GM12874 (cell line): ENCODE measurements at regions not wholly inside any gene's neighbourhood (a gene's known extent, or its start where the extent isn't known, plus 50 kb on each side); places are given as distances from the start of the nearest gene placed in this dataset.

ENCODE experiments used
- TF ChIP-seq, protein P1 (sequence below): IDR thresholded peaks from 2 replicates; pipeline ENCODE4 v1.5.1; 2011; ENCODE audit warnings: low read depth, mild to moderate bottlenecking, control low read depth, low read length, moderate library complexity; ENCODE audit not compliant: insufficient read depth

DNA sequence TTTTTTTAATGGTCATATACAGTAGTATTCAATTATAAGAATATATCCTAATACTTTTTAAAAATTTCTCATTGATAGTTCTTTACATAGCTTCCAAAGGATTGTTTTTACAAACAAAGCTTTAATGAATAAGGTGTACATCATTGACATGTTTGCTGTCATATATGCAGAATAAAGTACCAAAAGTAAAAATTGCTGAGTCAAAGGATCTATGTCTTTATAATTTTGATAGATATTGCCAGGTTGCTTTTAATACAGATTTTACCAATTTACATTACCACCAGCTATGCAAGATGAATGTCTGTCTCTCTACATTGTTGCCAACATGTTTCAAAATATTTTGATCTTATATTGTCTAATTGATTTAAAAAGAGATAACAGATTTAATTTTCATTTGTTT, 173.9 kb upstream of the FAM78B start:
- TF ChIP-seq, protein P1, sequence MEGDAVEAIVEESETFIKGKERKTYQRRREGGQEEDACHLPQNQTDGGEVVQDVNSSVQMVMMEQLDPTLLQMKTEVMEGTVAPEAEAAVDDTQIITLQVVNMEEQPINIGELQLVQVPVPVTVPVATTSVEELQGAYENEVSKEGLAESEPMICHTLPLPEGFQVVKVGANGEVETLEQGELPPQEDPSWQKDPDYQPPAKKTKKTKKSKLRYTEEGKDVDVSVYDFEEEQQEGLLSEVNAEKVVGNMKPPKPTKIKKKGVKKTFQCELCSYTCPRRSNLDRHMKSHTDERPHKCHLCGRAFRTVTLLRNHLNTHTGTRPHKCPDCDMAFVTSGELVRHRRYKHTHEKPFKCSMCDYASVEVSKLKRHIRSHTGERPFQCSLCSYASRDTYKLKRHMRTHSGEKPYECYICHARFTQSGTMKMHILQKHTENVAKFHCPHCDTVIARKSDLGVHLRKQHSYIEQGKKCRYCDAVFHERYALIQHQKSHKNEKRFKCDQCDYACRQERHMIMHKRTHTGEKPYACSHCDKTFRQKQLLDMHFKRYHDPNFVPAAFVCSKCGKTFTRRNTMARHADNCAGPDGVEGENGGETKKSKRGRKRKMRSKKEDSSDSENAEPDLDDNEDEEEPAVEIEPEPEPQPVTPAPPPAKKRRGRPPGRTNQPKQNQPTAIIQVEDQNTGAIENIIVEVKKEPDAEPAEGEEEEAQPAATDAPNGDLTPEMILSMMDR = no peak

DNA sequence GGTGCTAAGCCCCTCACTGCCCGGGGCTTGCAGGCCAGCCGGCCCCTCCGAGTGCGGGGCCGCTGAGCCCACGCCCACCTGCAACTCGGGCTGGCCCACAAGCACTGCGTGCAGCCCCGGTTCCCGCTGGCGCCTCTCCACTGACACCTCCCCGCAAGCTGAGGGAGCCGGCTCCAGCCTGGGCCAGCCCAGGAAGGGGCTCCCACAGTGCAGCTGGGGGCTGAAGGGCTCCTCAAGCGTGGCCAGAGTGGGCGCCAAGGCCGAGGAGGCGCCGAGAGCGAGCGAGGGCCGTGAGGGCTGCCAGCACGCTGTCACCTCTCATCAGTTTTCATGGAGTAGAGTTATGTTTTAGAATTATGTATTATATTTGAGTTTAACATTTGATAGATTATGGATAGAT, 176.5 kb upstream of the FAM78B start:
- TF ChIP-seq, protein P1 = no peak

DNA sequence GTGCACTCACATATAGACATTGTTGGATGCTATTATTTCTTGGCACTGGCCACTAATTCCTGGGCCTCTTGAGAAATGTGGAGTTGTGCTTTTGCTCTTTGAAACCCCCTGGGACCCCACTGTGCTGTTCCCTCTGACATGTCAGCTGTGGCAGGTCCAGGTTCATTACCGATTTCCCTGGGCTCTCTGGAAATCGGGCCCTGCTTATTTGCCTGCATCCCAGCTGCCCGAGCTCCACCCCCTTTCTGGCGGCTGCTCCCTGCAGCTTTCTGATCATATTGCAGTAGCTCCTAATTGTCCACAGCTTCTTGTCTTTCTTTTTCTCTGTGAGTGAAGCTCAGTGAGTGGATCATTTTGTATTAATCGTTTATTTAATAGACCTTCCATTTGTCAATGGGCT, 183.7 kb upstream of the FAM78B start:
- TF ChIP-seq, protein P1 = no peak

DNA sequence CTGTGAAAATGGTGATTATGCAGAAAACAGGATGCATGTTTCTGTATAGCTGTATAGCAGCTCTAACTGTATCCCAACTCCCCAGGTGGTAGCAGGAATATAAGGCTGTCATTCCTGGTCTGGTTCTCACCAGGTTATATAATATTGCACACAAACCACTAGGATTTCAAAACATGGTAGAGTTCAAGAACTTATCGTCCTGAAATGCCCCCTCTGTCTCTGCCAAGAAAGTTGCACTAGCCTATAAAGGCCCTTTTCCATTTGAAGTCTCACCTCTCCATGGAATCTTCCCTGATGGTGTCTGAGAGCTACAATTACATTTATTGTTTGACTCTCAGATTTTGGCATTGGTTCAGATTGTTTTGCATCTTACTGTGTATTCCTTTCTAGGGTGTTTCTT, 184.9 kb upstream of the FAM78B start:
- TF ChIP-seq, protein P1 = no peak

DNA sequence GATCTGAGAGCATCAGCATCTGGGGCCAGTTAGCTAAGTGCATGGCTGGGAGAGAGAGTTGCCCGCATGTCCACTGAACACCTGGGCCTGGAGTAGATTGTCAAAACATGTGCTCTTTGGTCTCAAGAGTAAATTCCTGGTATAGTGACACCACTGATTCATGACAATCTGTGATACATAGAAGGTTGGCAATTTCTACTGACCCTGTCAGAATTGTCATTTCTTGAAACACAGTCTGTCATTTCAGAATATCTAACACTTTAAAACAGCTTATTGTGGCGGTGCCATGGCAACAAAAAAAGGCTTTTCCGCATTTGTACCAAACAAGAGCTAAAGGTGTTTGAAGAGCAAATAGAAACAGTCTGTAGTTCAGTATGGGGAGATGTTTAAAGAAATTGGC, 186.4 kb upstream of the FAM78B start:
- TF ChIP-seq, protein P1 = no peak

DNA sequence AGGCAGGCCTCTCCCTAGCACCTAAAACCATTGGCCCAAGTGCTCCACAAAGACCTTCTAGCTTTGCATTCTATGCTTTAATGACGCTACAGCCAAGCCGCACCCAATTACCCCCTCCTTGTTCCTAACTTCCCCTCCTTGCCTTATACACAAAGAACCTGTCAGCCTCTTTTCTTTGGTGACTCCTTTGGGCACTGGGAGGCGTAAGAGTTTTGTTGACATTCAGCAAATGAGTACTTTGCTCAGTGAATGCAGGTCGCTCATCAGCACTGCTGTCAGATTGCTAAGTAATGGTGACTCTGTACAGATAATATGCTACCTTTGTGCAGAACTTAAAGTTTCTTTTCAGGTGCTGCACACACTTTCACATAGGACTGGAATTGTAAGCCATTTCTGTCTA, 187.6 kb upstream of the FAM78B start:
- TF ChIP-seq, protein P1 = no peak

DNA sequence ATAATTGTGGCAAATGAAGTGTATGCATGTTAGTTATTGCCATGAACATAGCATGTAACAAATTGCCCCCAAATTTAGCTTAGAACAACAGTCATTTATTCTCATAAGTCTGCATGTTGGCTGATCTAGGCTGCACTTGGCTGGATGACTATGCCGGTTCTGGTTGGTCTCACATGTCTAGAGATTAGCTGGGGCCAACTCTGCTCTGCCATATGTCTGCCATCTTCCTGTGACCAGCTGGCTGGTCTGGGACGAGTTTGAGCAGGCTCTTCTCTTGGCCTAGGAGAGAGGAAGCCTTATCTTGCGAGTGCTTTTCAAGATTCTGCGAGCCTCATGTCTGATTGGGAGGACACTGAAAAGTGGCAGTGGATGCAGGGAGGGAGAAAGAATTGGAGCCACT, 198.3 kb upstream of the FAM78B start:
- TF ChIP-seq, protein P1 = no peak

DNA sequence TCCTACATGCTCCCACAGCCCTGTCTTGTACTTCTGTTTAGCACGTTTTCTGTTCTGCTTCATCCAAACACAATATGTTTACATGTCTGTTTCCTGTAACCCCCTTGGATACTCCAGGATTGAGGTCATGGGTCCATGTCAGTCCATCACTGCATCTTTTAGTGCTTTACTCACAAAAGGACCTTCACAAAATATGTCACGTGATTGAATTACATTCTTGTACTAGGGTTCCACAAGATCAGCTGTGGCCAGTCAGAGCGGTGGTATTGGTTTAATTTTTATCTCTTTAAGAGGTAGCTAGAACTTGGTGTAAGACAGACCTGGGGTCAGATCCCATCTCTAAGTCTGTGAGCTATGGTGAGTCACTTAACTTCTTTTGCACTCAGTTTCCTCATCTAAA, 201.2 kb upstream of the FAM78B start:
- TF ChIP-seq, protein P1 = no peak
